PC-9 (cell line): ENCODE measurements at regions not wholly inside any gene's neighbourhood (a gene's known extent, or its start where the extent isn't known, plus 50 kb on each side); places are given as distances from the start of the nearest gene placed in this dataset.

Experiments used
- CTCF ChIP-seq: fragments of 200-600 bp; sonication (generic); conservative IDR thresholded peaks from 2 replicates; pipeline ENCODE4 v1.6.1; 2017; ENCODE audit warnings: mixed run types, antibody characterized with exemption, mild to moderate bottlenecking, moderate library complexity
- EZH2 ChIP-seq: fragments of 200-600 bp; sonication (generic); IDR thresholded peaks from 2 replicates; pipeline ENCODE4 v1.8.0; 2017; ENCODE audit warnings: antibody characterized with exemption, low read depth

- no peak for TF ChIP-seq CTCF
- no peak for TF ChIP-seq EZH2
These were observed 268.9 kb downstream of the TGFB2 start for GRCh38 chr1:218614031-218614430.
